CD4-positive, alpha-beta T cell (primary cell): ENCODE measurements at regions not wholly inside any gene's neighbourhood (a gene's known extent, or its start where the extent isn't known, plus 50 kb on each side); places are given as distances from the start of the nearest gene placed in this dataset.

Source experiments
- ATAC-seq: fragments of 200-7000 bp; cut with Tn5 transposase; one replicate; pipeline ENCODE4 v1.10.0; 2022; ENCODE audit warnings: mild to moderate bottlenecking; ENCODE audit not compliant: poor library complexity
- CTCF ChIA-PET: fragments of 350-600 bp; sonication (Branson Sonifier 250); formaldehyde crosslinking; loops from one replicate; lab custom pipeline; 2021; ENCODE audit warnings: antibody characterized with exemption, inconsistent platforms; lab: Charles Lee
- POLR2A ChIA-PET: fragments of 350-600 bp; sonication (Branson Sonifier 250); formaldehyde crosslinking; loops from one replicate; lab custom pipeline; 2021; ENCODE audit warnings: antibody characterized with exemption, inconsistent platforms; lab: Charles Lee
- DNase-seq, 14 experiments: peaks; one replicate each; pipeline ENCODE4 v3.0.0-alpha.2; 2013 to 2020; ENCODE audit warnings: mixed read lengths in 2 of 14
- H3K27ac ChIP-seq, 2 donors: one replicate each; pipeline versions ENCODE4 v1.5.1 to v1.7.0; 2013; ENCODE audit warnings: low read length in 2 of 2, low read depth in 1 of 2, mild to moderate bottlenecking in 1 of 2
- H3K27me3 ChIP-seq, 2 experiments: 1 replicate in 1 of 2; 2 replicates in 1 of 2; pipeline versions ENCODE4 v1.6.1 to v1.7.0; 2013; ENCODE audit warnings: low read length in 2 of 2, control low read depth in 1 of 2, mild to moderate bottlenecking in 1 of 2, moderate library complexity in 1 of 2; ENCODE audit not compliant: insufficient read depth in 2 of 2, control insufficient read depth in 1 of 2
- H3K36me3 ChIP-seq: one replicate; pipeline ENCODE4 v1.6.1; 2013; ENCODE audit warnings: low read length, control low read depth; ENCODE audit not compliant: insufficient read depth
- H3K4me1 ChIP-seq: one replicate; pipeline ENCODE4 v1.6.1; 2013; ENCODE audit warnings: low read length, control low read depth; ENCODE audit not compliant: insufficient read depth
- H3K4me3 ChIP-seq: one replicate; pipeline ENCODE4 v1.5.1; 2013; ENCODE audit warnings: mild to moderate bottlenecking, low read length, moderate library complexity
- H3K9me3 ChIP-seq, 2 experiments: 1 replicate in 1 of 2; 2 replicates in 1 of 2; pipeline versions ENCODE4 v1.6.1 to v1.7.0; 2013; ENCODE audit warnings: low read length in 2 of 2, mild to moderate bottlenecking in 2 of 2, control low read depth in 1 of 2, moderate library complexity in 1 of 2; ENCODE audit not compliant: control insufficient read depth in 1 of 2, insufficient read depth in 1 of 2
- H3K27ac Mint-ChIP-seq: one replicate; pipeline ENCODE4 v1.8.0; 2020; ENCODE audit warnings: mixed read lengths
- H3K27me3 Mint-ChIP-seq: one replicate; pipeline ENCODE4 v1.8.0; 2021; ENCODE audit warnings: mixed read lengths
- H3K36me3 Mint-ChIP-seq: one replicate; pipeline ENCODE4 v1.8.0; 2021; ENCODE audit warnings: low read depth, mixed read lengths
- H3K4me1 Mint-ChIP-seq: one replicate; pipeline ENCODE4 v1.8.0; 2021; ENCODE audit warnings: low read depth, mixed read lengths
- H3K4me3 Mint-ChIP-seq: one replicate; pipeline ENCODE4 v1.8.0; 2020; ENCODE audit warnings: mild to moderate bottlenecking, mixed read lengths
- H3K9me3 Mint-ChIP-seq: one replicate; pipeline ENCODE4 v1.8.0; 2020; ENCODE audit warnings: mixed read lengths
- intact Hi-C, 2 experiments: fragments of 100-400 bp; cut with DNase I in 1 of 2; cut with micrococcal nuclease in 1 of 2; formaldehyde crosslinking; loops; one replicate each; pipeline versions ENCODE4 v1.15.1 to v1.9.0; 2023 to 2025; cut with DNase I, micrococcal nuclease
- TF ChIP-seq, protein P1 (sequence below): fragments of 200-600 bp; IDR thresholded peaks from one replicate; pipeline ENCODE4 v1.8.0; 2022; ENCODE audit warnings: antibody characterized with exemption, mild to moderate bottlenecking

GRCh38 chrX:150037041-150037440 is 98.8 kb upstream of the EOLA2 start:
- Histone ChIP-seq H3K27ac (no peak overlapping the region), H3K36me3 (no peaks in the 10 kb centered on the region), H3K4me3 (no peak overlapping the region), H3K9me3 (no peaks in the 10 kb centered on the region), H3K27me3 (peaks cover 0 to 3% of the 10 kb centered on the region in 2 experiments), H3K4me1 (no peaks in the 10 kb centered on the region)
- no peaks in the 10 kb centered on the region for H3K36me3 Mint-ChIP-seq
- ATAC-seq (no peak), DNase-seq (no peak)
- no peak overlapping the region for H3K4me3 Mint-ChIP-seq
- H3K9me3 Mint-ChIP-seq: peaks cover 3% of the 10 kb centered on the region
- H3K27me3 Mint-ChIP-seq: no peaks in the 10 kb centered on the region
- no peaks in the 10 kb centered on the region for H3K4me1 Mint-ChIP-seq
- no peak overlapping the region for H3K27ac Mint-ChIP-seq
- ChIA-PET CTCF (interaction anchor here (0.7 kb wide), 1 partner anchor 16 kb away, joined by 3 read pairs; no protein-coding TSS in a partner anchor), POLR2A (no interaction called here)
- TF ChIP-seq, protein P1, sequence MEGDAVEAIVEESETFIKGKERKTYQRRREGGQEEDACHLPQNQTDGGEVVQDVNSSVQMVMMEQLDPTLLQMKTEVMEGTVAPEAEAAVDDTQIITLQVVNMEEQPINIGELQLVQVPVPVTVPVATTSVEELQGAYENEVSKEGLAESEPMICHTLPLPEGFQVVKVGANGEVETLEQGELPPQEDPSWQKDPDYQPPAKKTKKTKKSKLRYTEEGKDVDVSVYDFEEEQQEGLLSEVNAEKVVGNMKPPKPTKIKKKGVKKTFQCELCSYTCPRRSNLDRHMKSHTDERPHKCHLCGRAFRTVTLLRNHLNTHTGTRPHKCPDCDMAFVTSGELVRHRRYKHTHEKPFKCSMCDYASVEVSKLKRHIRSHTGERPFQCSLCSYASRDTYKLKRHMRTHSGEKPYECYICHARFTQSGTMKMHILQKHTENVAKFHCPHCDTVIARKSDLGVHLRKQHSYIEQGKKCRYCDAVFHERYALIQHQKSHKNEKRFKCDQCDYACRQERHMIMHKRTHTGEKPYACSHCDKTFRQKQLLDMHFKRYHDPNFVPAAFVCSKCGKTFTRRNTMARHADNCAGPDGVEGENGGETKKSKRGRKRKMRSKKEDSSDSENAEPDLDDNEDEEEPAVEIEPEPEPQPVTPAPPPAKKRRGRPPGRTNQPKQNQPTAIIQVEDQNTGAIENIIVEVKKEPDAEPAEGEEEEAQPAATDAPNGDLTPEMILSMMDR: no peak
- intact Hi-C loops: no loop called here

DNA sequence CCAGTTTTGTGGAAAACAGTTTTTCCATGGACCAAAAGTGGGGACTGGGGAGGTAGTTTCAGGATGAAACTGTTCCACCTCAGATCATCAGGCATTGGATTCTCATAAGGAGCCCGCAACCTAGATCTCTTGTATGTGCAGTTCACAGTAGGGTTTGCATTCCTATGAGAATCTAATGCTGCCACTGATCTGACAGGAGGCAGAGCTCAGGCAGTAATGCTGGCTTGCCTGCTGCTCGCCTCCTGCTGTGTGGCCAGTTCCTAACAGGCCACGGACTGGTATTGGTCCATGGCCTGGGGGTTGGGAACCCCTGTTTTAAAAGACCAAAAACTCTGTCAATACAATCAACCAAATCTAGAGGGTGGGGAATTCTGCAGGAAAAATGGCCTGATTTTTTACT is 100.0 kb upstream of the EOLA2 start:
- DNase-seq (no peak), ATAC-seq (no peak)
- intact Hi-C loops: no loop called here
- Histone ChIP-seq H3K4me3 (no peak overlapping the region), H3K27ac (no peak overlapping the region), H3K27me3 (peaks cover 0 to 3% of the 10 kb centered on the region in 2 experiments), H3K4me1 (no peaks in the 10 kb centered on the region), H3K36me3 (no peaks in the 10 kb centered on the region), H3K9me3 (no peaks in the 10 kb centered on the region)
- Mint-ChIP-seq H3K4me1 (no peaks in the 10 kb centered on the region), H3K36me3 (no peaks in the 10 kb centered on the region), H3K27me3 (peaks cover 4% of the 10 kb centered on the region), H3K27ac (no peak overlapping the region), H3K9me3 (peaks cover 3% of the 10 kb centered on the region), H3K4me3 (no peak overlapping the region)
- CTCF ChIA-PET: no interaction called here
- TF ChIP-seq, protein P1: no peak
- POLR2A ChIA-PET: no interaction called here

DNA sequence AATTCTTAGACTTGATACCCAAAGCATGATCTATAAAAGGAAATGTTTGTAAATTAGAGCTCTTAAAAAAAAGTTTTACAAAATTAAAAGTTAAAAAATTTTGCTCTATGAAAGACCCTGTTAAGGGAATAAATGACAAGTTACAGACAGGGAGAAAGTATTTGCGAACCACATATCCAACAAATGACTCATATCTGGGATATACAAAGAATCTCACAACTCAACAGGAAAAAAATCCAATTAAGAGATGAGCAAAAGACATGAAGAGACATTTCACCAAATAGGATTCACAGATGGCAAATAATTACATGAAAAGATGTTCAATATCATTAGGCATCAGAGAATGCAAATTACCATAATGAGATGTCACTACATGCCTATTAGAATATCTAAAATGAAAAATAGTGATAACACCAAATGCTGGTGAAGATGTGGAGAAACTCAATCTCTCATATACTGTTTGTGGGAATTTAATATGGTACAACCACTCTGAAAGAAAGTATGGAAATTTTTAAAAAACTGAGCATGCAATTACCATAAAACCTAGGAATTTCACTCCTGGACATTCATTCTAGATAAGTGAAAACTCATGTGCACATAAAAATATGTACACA is 100.8 kb upstream of the EOLA2 start:
- no peaks in the 10 kb centered on the region for H3K4me1 ChIP-seq
- intact Hi-C loops: no loop called here
- DNase-seq (no peak), ATAC-seq (no peak)
- H3K27me3 ChIP-seq: peaks cover 0 to 3% of the 10 kb centered on the region in 2 experiments
- Mint-ChIP-seq H3K4me1 (no peaks in the 10 kb centered on the region), H3K9me3 (peaks cover 3% of the 10 kb centered on the region), H3K4me3 (no peak overlapping the region), H3K36me3 (no peaks in the 10 kb centered on the region), H3K27me3 (peaks cover 5% of the 10 kb centered on the region), H3K27ac (no peak overlapping the region)
- no peak overlapping the region for H3K4me3 ChIP-seq
- no peak overlapping the region for H3K27ac ChIP-seq
- ChIA-PET POLR2A (no interaction called here), CTCF (no interaction called here)
- no peaks in the 10 kb centered on the region for H3K9me3 ChIP-seq
- no peaks in the 10 kb centered on the region for H3K36me3 ChIP-seq
- TF ChIP-seq, protein P1: no peak
